ENCODE measurements at regions not wholly inside any gene's neighbourhood (a gene's known extent, or its start where the extent isn't known, plus 50 kb on each side); places are given as distances from the start of the nearest gene placed in this dataset.

GRCh38 chr10:110429301-110429700 lies 68.4 kb upstream of the DUSP5 start:
- no peak for TF ChIP-seq CTCF (IDR thresholded peaks at IDR 0.05)
- Mint-ChIP-seq H3K4me3 (no peak overlapping the region), H3K27me3 (ENCODE audit: low read depth in 2 of 2) (peaks cover 0 to 12% of the 10 kb centered on the region in 2 donors), H3K4me1 (peaks cover 46 to 53% of the 10 kb centered on the region in 2 donors), H3K36me3 (no peaks in the 10 kb centered on the region), H3K9me3 (no peaks in the 10 kb centered on the region), H3K27ac (peak overlapping the region in 1 of 2 donors; percentile 13)
- Histone ChIP-seq H3K9me3 (ENCODE audit: control insufficient read depth, insufficient read depth, low read length) (peaks cover 4% of the 10 kb centered on the region), H3K36me3 (ENCODE audit: control insufficient read depth, insufficient read depth, low read length) (no peaks in the 10 kb centered on the region), H3K4me3 (ENCODE audit: low read length) (no peak overlapping the region), H3K4me1 (ENCODE audit: control insufficient read depth, insufficient read depth, low read length) (peaks cover 48% of the 10 kb centered on the region), H3K27ac (ENCODE audit: low read length) (no peak overlapping the region), H3K27me3 (ENCODE audit: control insufficient read depth, insufficient read depth, low read length) (no peaks in the 10 kb centered on the region)
- intact Hi-C loops (cut with micrococcal nuclease): no loop called here
- WGBS (ENCODE audit: insufficient coverage): 92% methylated on average over 2 of the region's 2 CpGs
- ATAC-seq (no peak), DNase-seq (no peak)

- H3K27ac Mint-ChIP-seq: no peak overlapping the region
- DNase-seq: no peak
Measured at GRCh38 chr10:110430340-110431273, 67.1 kb upstream of the DUSP5 start.

GRCh38 chr10:110431659-110432058 lies 66.0 kb upstream of the DUSP5 start:
- Histone ChIP-seq H3K4me1 (ENCODE audit: control insufficient read depth, insufficient read depth, low read length) (peaks cover 36% of the 10 kb centered on the region), H3K27me3 (ENCODE audit: control insufficient read depth, insufficient read depth, low read length) (no peaks in the 10 kb centered on the region), H3K36me3 (ENCODE audit: control insufficient read depth, insufficient read depth, low read length) (no peaks in the 10 kb centered on the region), H3K9me3 (ENCODE audit: control insufficient read depth, insufficient read depth, low read length) (peaks cover 4% of the 10 kb centered on the region), H3K27ac (ENCODE audit: low read length) (no peak overlapping the region), H3K4me3 (ENCODE audit: low read length) (no peak overlapping the region)
- DNase-seq: no peak
- no peak for TF ChIP-seq CTCF (IDR thresholded peaks at IDR 0.05)
- no peaks in the 10 kb centered on the region for H3K36me3 Mint-ChIP-seq
- H3K4me1 Mint-ChIP-seq: peaks cover 35 to 41% of the 10 kb centered on the region in 2 donors
- intact Hi-C loops (cut with micrococcal nuclease): no loop called here
- 90% methylated on average over 7 of the region's 7 CpGs for WGBS (ENCODE audit: insufficient coverage)
- H3K4me3 Mint-ChIP-seq: peak overlapping the region; percentile 26
- H3K9me3 Mint-ChIP-seq: no peaks in the 10 kb centered on the region
- peaks cover 0 to 12% of the 10 kb centered on the region in 2 donors for H3K27me3 Mint-ChIP-seq (ENCODE audit: low read depth in 2 of 2)
- peak overlapping the region in 1 of 2 donors; percentile 43 for H3K27ac Mint-ChIP-seq
- ATAC-seq: no peak

More at GRCh38 chr10:110430340-110431273, 67.1 kb upstream of the DUSP5 start:
- H3K4me3 ChIP-seq (ENCODE audit: low read length): no peak overlapping the region
- H3K9me3 ChIP-seq (ENCODE audit: control insufficient read depth, insufficient read depth, low read length): peaks cover 4% of the 10 kb centered on the region
- H3K27ac ChIP-seq (ENCODE audit: low read length): no peak overlapping the region
- ATAC-seq: no peak
- 90% methylated on average over 13 of the region's 13 CpGs for WGBS (ENCODE audit: insufficient coverage)
- H3K9me3 Mint-ChIP-seq: no peaks in the 10 kb centered on the region
- H3K4me1 ChIP-seq (ENCODE audit: control insufficient read depth, insufficient read depth, low read length): peaks cover 41% of the 10 kb centered on the region
- H3K4me3 Mint-ChIP-seq: no peak overlapping the region
- no peaks in the 10 kb centered on the region for H3K27me3 ChIP-seq (ENCODE audit: control insufficient read depth, insufficient read depth, low read length)
- H3K36me3 ChIP-seq (ENCODE audit: control insufficient read depth, insufficient read depth, low read length): no peaks in the 10 kb centered on the region
- intact Hi-C loops (cut with micrococcal nuclease): no loop called here
- no peak for TF ChIP-seq CTCF (IDR thresholded peaks at IDR 0.05)
- H3K4me1 Mint-ChIP-seq: peaks cover 45 to 52% of the 10 kb centered on the region in 2 donors
- no peaks in the 10 kb centered on the region for H3K36me3 Mint-ChIP-seq
- H3K27me3 Mint-ChIP-seq (ENCODE audit: low read depth in 2 of 2): peaks cover 0 to 12% of the 10 kb centered on the region in 2 donors
